Neural progenitor cell (in vitro differentiated cells): ENCODE measurements at regions not wholly inside any gene's neighbourhood (a gene's known extent, or its start where the extent isn't known, plus 50 kb on each side); places are given as distances from the start of the nearest gene placed in this dataset.

Experiments used
- CTCF ChIP-seq: fragments of 200-600 bp; sonication (generic); IDR thresholded peaks from 2 replicates; pipeline ENCODE4 v1.5.1; 2017; ENCODE audit warnings: antibody characterized with exemption, mild to moderate bottlenecking
- EZH2 ChIP-seq: fragments of 200-600 bp; sonication (generic); IDR thresholded peaks from 2 replicates; pipeline ENCODE4 v1.6.1; 2017; ENCODE audit warnings: antibody characterized with exemption, mild to moderate bottlenecking, moderate library complexity

DNA sequence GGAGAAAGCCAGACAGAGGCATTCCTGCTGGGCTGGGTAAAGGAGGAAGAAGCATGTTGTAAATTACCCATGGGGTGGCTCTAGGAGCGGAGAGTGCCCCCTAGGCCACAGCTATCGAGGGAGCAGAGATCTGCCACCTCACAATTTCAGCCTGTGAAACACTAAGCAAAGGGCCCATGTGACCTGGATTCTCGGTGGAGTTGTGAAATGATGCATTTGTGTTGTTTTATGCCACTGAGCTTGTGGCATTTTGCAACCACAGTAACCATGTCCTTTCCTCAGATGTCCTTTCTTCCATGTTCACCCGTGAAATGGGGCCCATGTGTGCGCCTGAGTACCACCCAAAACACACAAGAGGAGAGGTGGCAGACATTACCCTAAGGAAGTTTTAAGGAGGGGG lies 159.3 kb downstream of the SYK start:
- TF ChIP-seq CTCF (no peak), EZH2 (no peak)
